Lung (tissue), 11 donors: ENCODE measurements at regions not wholly inside any gene's neighbourhood (a gene's known extent, or its start where the extent isn't known, plus 50 kb on each side); places are given as distances from the start of the nearest gene placed in this dataset.

Source experiments
- ATAC-seq: fragments of 200-7000 bp; cut with Tn5 transposase; one replicate; pipeline ENCODE4 v1.9.1; 2020; ENCODE audit warnings: moderate number of reproducible peaks; ENCODE audit not compliant: insufficient read depth, low FRiP score
- DNase-seq, 3 donors: peaks; one replicate each; pipeline ENCODE4 v3.0.0-alpha.2; 2013 to 2017
- H3K27ac ChIP-seq, 2 donors: one replicate each; pipeline ENCODE4 v1.5.1; 2013; ENCODE audit warnings: mild to moderate bottlenecking in 2 of 2, moderate library complexity in 2 of 2, control low read depth in 1 of 2, inconsistent platforms in 1 of 2, low read depth in 1 of 2, low read length in 1 of 2
- H3K27me3 ChIP-seq, 3 donors: one replicate each; pipeline ENCODE4 v1.5.1; 2013; ENCODE audit warnings: low read length in 2 of 3; ENCODE audit not compliant: control insufficient read depth in 3 of 3, insufficient read depth in 3 of 3
- H3K36me3 ChIP-seq, 4 donors: one replicate each; pipeline ENCODE4 v1.5.1; 2013; ENCODE audit warnings: low read length in 4 of 4, mild to moderate bottlenecking in 1 of 4, moderate library complexity in 1 of 4; ENCODE audit not compliant: control insufficient read depth in 4 of 4, insufficient read depth in 4 of 4
- H3K4me1 ChIP-seq, 5 donors: one replicate each; pipeline ENCODE4 v1.5.1; 2013; ENCODE audit warnings: low read length in 5 of 5, mild to moderate bottlenecking in 2 of 5, moderate library complexity in 1 of 5; ENCODE audit not compliant: control insufficient read depth in 5 of 5, insufficient read depth in 5 of 5
- H3K4me3 ChIP-seq: one replicate; pipeline ENCODE4 v1.5.1; 2013; ENCODE audit warnings: mild to moderate bottlenecking, control low read depth, moderate library complexity
- H3K9ac ChIP-seq, 2 donors: one replicate each; pipeline ENCODE4 v1.5.1; 2013; ENCODE audit warnings: low read length in 2 of 2, control low read depth in 1 of 2; ENCODE audit not compliant: insufficient read depth in 1 of 2
- H3K9me3 ChIP-seq, 4 donors: one replicate each; pipeline ENCODE4 v1.5.1; 2013; ENCODE audit warnings: low read length in 3 of 4, mild to moderate bottlenecking in 1 of 4, moderate library complexity in 1 of 4; ENCODE audit not compliant: control insufficient read depth in 4 of 4, insufficient read depth in 3 of 4
- CTCF ChIP-seq: IDR thresholded peaks from 2 replicates; pipeline ENCODE4 v1.5.1; 2012; ENCODE audit warnings: mild to moderate bottlenecking; ENCODE audit errors: control extremely low read depth, extremely low read depth
- WGBS, 2 donors: extraction: QIAGEN DNeasy Blood & Tissue Kit; methylation state at CpG; one replicate each; pipeline ENCODE4 v1.1.7; 2013; 5-methylcytosine and 5-hydroxymethylcytosine counted together
- donor health status: control.
- donor health status: control.
- donor health status: Bipolar disorder and iron deficiency.
- donor health status: healthy.
- donor health status: DM: yes; HTN: yes; CAD: no.

- no peaks in the 10 kb centered on the region for H3K27me3 ChIP-seq
- no peak overlapping the region for H3K9ac ChIP-seq
- no peaks in the 10 kb centered on the region for H3K36me3 ChIP-seq
- no peak overlapping the region for H3K4me3 ChIP-seq
- H3K9me3 ChIP-seq = no peaks in the 10 kb centered on the region
- no peak for ATAC-seq
- no peak overlapping the region for H3K27ac ChIP-seq
- peak in 2 of 3 donors; percentile 11 to 33 for DNase-seq
- 47 to 50% methylated on average over 3 of the region's 3 CpGs for WGBS, 2 donors
- H3K4me1 ChIP-seq = no peaks in the 10 kb centered on the region
- TF ChIP-seq CTCF = no peak
These were observed 273.9 kb downstream of the RFPL4B start for GRCh38 chr6:112620812-112621569.

DNA sequence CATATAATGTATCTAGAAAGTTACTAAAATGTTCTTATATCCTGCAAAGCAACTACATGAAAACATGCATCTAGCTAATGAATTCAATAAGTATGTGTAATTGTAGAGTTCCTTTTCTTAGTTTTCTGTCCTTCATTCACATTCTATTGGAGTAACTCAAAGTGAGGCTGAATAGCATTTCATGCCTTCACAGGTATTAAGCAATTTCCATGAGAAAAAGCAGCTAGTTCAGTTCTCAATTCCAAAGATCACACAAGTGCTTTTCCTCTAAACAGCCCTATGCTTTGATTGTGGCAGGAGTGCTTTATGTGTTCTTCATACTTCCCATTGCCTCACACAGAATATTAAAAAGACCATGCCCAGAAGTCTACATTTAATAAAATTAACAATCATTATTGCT, 274.9 kb downstream of the RFPL4B start:
- Histone ChIP-seq H3K9me3 (no peaks in the 10 kb centered on the region), H3K4me1 (no peaks in the 10 kb centered on the region), H3K9ac (no peak overlapping the region), H3K4me3 (no peak overlapping the region), H3K27ac (no peak overlapping the region), H3K27me3 (no peaks in the 10 kb centered on the region), H3K36me3 (no peaks in the 10 kb centered on the region)
- TF ChIP-seq CTCF = no peak
- DNase-seq = peak in 2 of 3 donors; percentile 8 to 21
- ATAC-seq = no peak

- H3K4me3 ChIP-seq = no peak overlapping the region
- TF ChIP-seq CTCF = no peak
- H3K9ac ChIP-seq = no peak overlapping the region
- no peaks in the 10 kb centered on the region for H3K36me3 ChIP-seq
- H3K4me1 ChIP-seq = no peaks in the 10 kb centered on the region
- 89 to 93% methylated on average over 6 of the region's 6 CpGs for WGBS, 2 donors
- no peaks in the 10 kb centered on the region for H3K9me3 ChIP-seq
- no peak for DNase-seq
- no peak overlapping the region for H3K27ac ChIP-seq
- ATAC-seq = no peak
- no peaks in the 10 kb centered on the region for H3K27me3 ChIP-seq
These were observed 279.4 kb downstream of the RFPL4B start for GRCh38 chr6:112626468-112627082.
